ENCODE measurements at regions not wholly inside any gene's neighbourhood (a gene's known extent, or its start where the extent isn't known, plus 50 kb on each side); places are given as distances from the start of the nearest gene placed in this dataset.

DNA sequence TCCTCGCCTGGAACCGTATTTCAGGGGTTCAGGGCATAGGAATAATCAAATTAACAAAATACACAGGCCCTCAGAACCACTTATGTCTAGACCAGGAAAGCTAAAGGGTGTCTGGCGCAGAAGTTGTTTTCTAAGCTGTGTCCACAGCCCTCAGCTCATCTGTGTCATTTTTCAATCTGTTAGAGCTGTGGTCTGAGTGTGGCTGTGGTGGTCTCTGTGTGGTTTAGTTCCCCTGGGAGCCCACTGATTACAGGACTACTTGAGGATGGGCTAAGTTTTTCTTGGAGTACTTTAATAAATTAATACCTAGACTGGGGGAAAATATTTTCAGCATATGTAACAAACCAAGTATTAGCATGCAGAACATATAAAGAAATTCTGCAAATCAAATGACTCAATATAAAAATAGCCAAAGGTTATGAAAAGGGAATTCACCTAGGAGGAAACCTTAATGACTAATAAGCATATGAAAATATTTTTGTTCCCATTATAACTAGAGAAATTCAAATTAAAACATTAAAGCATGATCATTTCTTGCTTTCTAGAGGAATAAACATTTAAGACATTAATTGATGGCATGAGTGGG lies 186.3 kb downstream of the SATB1 start:
- DNase-seq (ENCODE audit: low spot score) (no peak), ATAC-seq (no peak)
- intact Hi-C loops (cut with DNase I), result no loop called here

DNA sequence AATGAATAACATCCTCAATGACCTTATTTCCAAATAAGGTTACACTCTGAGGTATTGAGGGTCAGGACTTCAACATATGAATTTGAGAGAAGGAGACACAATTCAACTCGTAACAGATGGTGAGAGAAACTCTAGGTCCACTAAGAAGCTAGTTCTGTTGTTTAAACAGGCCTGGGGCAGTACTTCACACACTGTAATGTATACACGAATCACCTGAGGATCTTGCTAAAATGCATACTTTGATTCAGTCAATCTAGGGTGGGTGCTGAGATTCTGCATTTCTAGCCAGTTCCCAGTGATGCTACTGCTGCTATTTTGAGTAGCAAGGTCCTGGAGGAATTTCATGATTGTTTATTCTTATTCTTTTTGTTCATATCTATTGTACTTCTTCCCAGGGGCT lies 186.8 kb downstream of the SATB1 start:
- DNase-seq (ENCODE audit: low spot score), result no peak
- ATAC-seq, result no peak
- intact Hi-C loops (cut with DNase I), result no loop called here

DNA sequence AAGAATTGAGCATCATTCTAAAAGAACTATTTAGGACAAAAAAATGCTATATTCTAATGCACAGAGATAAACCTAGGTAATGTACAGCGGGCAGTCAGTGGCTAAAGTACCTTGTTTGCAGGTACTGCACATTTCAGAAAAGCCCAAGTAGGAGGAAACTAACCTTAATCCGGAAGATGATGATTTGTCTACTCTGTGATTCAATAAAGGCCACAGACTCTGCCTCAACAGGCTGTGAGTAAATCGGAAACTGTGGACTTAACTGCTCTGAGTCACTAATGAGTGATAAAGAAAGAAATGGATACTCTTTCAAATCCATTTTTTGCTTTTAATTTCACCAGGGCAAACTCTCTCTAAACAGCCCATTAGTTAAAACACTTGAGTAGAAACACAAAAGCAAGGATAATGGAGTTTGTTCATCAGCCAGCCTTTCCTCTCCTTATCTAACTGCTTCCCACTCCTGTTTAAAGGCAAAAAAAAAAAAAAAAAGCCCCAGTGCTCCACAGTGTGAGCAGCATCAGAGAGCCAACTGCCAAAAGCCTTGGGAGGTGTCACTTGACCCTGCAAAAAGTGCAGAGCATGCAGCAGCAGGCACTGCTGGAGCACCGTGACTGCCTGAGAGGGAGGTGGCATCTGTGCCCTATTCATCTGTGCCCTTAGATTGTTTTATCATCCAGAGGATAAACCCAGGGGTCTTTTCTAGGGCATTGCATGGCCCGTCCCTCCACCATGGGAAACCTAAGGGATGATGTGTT lies 187.7 kb downstream of the SATB1 start:
- intact Hi-C loops (cut with DNase I), result no loop called here
- ATAC-seq (no peak), DNase-seq (ENCODE audit: low spot score) (no peak)

DNA sequence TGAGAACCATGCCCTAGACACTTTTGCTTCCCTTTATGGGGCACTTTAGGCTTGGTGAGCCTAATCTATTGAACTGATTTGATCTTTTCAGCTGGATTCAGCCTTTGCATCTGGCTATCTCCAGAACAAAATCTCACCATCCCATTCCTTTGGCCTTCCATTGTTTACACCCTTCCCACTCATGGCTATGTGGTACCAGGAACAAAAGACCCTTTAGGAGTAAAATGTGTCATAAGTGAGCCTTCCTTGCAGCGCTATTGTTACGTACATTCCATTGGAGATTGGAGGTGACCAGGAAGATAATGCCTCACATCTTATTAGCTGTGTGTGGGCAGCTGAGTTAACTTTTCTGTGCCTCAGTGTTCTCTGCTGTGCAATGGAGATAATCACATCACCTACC lies 188.4 kb downstream of the SATB1 start:
- DNase-seq (ENCODE audit: low spot score) (no peak), ATAC-seq (no peak)
- intact Hi-C loops (cut with DNase I), result no loop called here

DNA sequence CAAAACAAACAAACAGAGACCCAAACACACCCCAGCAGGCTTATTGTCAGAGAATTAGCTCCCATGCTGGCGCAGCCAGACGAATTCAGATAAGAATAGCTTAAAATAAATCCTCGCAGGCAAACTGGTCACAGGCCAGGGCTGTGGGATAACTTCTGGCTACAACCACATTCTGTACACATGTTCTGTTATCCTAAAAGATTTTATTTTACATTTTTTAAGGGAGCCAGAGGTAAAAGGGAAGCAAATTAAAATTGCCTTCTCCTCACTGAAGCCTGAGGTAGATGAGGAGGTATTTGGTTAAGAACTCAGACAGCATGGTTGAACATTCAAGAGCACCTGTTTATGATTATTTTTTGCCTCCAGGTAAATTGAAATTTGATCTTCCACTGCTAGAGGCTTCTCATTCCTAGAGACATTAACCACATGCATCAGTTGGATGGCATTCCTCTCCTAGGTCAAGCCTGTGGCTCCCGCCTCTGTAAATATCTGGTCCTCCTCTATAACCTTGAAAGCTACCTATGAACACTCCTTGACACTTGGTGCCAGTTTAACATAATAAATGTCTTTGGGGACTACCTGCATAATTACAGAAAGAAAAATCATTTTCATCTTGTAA lies 190.3 kb downstream of the SATB1 start:
- intact Hi-C loops (cut with DNase I), result no loop called here
- DNase-seq (ENCODE audit: low spot score) (no peak), ATAC-seq (no peak)

DNA sequence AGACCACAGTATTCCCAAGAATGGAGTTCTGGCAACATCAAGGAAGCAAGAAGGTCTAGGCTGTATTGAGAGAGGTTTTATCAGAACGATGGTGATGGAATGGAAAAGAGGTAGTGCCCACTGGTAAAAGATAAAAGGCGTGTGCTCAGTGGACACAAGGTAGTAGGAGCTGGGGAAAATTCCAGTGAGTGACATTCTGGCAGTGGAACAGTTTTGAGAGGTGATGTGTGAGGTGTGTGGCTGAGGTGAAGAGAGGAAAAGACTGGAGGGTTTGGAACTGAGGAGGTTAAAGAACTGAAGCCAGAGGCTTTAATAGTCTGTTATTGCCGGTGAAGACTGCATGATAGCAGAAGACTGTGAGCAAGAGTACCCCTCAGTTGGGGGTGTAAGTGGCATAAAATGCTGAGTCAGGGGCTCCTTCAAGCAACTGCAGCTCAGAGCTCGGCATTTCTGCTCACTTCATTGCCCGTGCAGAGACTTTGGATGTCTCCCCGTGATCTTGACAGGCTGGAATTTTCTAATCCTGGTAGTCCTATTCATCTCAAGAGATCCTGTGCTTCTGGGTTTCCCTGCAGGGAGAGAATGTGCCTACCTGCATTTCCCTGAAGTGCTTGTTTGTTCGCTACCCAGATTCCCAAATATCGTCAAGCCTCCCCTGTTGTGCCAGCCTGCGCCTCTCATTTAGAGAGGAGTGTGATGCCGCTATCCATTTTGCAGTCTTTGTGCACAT lies 191.0 kb downstream of the SATB1 start:
- DNase-seq (ENCODE audit: low spot score) (no peak), ATAC-seq (no peak)
- intact Hi-C loops (cut with DNase I), result no loop called here

DNA sequence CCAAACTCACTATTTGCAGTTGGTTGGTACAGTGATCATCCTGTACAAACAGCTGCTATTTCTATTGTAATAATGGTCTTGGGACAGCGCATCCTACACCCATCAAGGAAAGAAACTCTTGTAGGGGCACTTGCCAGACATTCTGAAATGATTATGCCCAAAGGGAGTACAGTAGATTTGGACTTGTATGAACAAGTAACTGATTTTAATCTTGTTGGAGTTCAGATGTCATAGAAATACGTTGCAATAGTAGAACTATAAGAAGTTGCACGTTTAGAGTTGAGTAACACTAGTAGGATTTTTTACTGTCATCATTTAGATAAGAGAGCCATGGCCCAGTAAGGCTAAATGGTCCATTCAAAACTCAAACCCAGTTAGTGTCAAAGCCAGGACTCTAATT lies 192.8 kb downstream of the SATB1 start:
- DNase-seq (ENCODE audit: low spot score) (no peak), ATAC-seq (no peak)
- intact Hi-C loops (cut with DNase I), result no loop called here

DNA sequence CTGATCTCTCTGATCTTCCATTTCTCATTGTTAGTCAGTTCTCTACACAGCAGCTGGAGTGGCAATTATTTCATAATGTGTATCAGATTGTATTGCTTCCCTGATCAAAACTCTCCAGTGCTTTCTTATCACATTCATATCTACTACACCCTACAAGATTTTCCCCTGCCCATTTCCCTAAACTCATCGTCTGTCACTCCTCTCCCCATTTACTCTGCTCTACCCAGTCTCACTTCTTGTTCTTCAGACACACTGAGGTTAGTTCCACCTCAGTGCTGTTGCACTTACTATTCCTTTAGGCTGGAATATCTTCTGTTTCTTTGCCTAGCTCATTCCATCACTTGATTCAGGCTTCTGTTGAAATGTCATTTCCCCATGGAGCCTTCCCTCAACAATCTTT lies 197.1 kb downstream of the SATB1 start:
- DNase-seq (ENCODE audit: low spot score), result no peak
- intact Hi-C loops (cut with DNase I), result no loop called here
- no peak for ATAC-seq

DNA sequence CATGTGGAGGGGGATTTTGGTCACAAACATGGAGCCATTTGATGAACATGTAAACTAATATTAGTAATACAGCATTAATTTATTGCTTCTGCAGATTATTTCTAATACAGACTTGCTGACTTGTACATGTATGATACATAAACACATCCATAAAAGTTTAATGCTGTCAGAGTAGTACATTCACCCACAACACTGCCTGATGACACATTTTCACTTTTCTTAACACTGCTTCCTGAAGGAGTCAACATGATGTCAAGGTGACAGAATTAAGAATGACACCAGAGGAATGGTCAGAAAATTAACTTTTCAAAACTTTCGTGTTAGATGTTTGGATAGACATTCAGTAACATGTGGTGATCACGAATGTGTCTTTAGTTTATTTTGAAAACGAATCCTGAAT lies 199.4 kb downstream of the SATB1 start:
- intact Hi-C loops (cut with DNase I), result no loop called here
- ATAC-seq, result no peak
- no peak for DNase-seq (ENCODE audit: low spot score)

DNA sequence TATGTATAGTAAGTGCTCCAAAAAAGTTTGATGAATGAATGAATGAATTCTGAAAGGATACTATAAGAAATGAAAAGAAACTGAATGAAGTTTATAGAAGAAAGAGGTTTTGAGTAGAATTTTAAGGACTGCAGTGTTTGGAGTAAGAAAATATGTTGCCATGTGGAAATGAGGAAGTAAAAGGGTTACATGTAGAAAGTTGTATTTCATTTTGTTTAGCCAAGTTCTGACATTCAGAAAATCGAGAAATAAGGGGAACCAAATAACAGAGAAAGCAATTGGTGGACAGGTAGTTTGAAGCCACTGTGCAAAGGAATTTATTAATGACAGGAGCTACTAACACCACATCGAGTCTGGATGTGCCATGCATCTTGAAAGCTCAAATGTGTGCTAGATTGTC lies 200.7 kb downstream of the SATB1 start:
- no peak for ATAC-seq
- no peak for DNase-seq (ENCODE audit: low spot score)
- intact Hi-C loops (cut with DNase I), result no loop called here

DNA sequence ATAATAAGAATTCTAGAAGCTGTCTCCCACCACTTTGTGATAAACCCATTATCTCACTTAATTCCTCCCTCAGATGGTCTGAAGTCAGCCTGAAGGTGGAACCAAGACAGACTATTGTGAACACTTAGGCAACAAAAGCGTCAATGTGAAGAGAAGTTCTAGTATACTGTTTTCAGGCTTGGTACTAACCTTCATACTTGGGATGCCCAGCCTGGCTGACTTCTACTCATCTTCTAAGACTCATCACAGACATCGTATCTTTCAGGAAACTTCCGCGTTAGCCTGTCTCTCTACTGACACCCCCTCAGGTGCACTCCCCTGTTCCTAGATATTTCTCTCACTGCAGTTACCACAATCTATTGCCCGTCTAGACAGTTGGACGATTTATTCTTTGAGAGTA lies 201.2 kb downstream of the SATB1 start:
- ATAC-seq (no peak), DNase-seq (ENCODE audit: low spot score) (no peak)
- intact Hi-C loops (cut with DNase I), result no loop called here

DNA sequence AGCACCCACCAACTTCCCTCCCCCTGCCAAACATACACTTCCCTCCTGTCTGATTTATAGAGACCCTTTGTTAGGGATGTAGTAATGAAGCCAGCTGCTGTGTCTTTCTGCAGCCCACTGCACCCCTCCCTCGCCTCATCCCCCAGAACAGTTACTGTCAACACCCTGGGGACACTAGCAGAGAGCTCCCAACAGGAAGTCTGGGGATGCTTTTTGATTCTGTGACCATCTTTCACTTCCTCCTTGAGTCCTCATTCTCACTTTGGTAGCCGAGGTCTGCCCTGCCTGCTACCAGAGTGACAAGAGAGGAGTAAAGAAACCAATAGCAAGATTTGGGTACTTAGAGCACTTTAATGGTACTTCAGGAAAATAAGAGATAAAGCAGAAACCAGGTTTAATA lies 201.6 kb downstream of the SATB1 start:
- DNase-seq (ENCODE audit: low spot score), result no peak
- ATAC-seq, result peak; percentile 30
- intact Hi-C loops (cut with DNase I), result no loop called here

DNA sequence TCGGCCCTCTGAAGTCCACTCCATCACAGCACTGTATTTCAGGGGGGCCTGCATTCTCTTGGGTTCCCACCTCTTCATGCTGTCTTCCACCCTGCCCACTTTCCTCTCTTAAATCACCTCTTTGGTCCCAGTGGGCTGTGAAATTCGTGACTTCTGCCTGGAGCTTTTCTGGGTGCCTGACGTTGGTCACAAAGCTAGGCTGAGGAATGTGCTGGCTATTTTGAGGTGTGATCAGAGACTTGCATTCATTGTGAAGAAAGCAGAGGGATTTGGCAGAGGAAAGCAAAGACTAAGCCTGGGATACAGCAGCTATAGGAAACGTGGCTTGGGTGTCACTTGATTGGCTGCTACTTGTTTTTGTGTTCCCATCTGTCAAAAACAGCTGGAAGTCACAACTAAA lies 202.5 kb downstream of the SATB1 start:
- ATAC-seq (no peak), DNase-seq (ENCODE audit: low spot score) (no peak)
- intact Hi-C loops (cut with DNase I), result no loop called here

DNA sequence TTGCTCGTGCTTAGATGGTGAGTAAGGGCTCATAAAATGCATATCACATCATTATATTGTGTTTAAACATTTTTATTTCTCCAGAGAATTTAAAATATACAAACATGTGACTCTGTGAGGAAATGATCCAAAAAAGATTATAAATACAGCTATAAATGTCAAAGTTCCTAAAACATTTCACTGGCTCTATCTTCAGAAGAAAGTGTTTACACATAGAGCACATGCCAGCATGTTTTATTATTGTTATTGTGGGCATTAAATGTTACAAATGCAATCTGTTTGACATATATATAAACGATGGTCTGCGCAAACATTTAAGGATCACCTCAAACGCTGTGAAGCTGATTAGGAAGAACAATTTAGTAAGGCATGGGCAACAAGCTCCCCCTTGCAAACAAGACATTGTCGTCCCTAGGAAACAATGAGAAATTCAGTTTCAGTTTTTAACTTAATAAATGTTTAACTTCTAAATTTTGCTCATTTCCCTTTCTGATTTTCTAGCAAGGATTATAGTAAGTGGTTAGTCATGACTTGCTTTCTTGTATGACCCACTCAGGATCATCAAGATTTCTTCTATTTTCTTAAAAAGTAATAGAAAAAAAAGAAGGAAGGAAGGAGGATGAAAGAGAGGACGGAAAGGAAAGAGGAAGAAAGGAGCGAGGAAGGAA lies 207.5 kb downstream of the SATB1 start:
- intact Hi-C loops (cut with DNase I), result no loop called here
- no peak for ATAC-seq
- no peak for DNase-seq (ENCODE audit: low spot score)

DNA sequence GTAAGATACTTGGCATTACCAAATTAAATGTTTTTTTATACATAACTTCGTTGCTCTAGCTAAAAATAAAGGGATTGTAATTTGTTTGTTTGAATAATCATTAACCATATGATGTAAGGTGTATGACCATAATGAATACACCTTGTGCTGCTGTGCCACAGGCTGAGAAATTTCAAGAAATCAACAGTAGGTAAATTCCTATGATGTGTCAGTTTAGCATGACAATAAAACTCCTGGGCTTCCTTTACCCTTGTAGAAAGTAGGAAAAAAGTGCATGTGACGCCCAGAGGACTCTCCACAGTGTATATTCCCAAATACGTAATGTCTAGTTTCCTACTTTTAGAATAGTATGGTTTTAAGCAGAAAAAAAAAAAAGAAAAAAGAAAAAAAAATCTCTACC lies 208.1 kb downstream of the SATB1 start:
- ATAC-seq (no peak), DNase-seq (ENCODE audit: low spot score) (no peak)
- intact Hi-C loops (cut with DNase I), result no loop called here

DNA sequence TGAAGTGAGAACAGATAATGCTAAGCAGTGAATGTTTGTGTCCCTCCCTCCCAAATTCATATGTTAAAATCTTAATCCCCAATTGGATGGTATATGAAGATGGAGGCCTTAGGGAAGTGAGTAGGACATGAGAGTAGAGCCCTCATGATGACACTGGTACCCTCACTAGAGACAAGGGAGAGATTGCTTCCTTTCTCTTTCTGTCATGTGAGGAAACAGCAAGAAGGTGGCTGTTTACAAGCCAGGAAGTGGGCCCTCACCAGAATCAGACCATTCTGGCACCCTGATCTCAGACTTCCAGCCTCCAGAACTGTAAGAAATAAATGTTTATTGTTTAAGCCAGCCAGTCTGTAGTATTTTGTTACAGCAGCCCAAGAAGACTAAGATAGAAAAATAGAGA lies 209.5 kb downstream of the SATB1 start:
- DNase-seq (ENCODE audit: low spot score) (no peak), ATAC-seq (no peak)
- intact Hi-C loops (cut with DNase I), result no loop called here

DNA sequence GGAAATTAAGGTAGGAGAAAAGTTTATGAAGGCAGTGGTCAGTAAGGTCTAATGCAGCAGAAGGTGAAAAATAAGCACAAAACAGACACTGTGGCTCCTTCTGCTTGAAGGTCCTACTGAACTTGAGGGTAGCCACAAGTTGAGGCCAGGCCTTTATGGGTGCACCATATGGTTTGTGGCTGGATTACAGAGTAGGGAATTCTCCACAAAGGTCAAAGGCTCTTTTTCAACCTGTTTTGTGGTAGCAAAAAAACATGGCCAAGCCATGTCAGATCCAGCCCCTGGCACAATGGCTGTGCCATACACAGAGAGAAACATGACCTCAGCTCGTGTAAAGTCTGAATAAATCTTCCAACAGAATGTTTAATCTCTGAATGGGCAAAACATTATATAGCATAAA lies 214.0 kb downstream of the SATB1 start:
- DNase-seq (ENCODE audit: low spot score), result no peak
- ATAC-seq, result no peak
- intact Hi-C loops (cut with DNase I), result no loop called here

DNA sequence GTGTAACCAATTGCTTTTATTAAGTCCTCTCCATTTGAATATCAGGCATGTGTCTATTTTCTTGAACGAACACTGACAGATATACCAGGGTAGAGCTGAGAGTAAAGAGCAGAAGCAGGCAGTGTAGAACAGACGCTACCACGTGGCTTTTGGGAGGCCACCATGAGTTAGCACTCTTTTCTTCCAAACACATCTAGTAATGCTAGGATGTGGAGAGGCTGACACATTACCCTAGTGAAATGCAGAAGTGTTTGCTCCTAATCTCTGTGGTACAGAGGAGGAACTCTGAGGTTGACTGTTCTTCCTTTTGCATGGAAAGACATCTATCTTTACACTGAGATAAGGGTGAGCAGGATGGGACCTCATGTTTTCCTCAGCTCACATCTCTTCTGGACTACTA lies 216.3 kb downstream of the SATB1 start:
- DNase-seq (ENCODE audit: low spot score) (no peak), ATAC-seq (peak; percentile 32)
- intact Hi-C loops (cut with DNase I), result no loop called here

DNA sequence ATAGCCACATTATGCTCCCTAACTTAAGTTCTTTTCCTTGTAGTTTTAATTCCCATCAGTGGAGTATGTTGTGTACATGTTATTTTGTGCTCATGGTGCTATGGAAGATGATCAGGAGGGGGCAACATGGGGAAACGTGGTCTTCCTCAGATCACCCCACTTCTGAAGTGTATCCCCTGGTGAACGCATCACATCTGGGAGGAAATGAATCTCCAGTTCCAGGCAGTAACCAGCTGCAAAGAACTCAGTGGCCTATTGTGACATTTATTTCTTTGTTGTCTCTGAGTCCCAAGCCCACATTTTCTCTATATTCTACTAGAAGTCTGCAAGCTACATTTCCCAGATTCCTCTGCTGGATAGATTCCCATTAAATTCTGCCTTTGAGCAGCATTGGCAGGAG lies 217.0 kb downstream of the SATB1 start:
- DNase-seq (ENCODE audit: low spot score) (no peak), ATAC-seq (no peak)
- intact Hi-C loops (cut with DNase I), result no loop called here

DNA sequence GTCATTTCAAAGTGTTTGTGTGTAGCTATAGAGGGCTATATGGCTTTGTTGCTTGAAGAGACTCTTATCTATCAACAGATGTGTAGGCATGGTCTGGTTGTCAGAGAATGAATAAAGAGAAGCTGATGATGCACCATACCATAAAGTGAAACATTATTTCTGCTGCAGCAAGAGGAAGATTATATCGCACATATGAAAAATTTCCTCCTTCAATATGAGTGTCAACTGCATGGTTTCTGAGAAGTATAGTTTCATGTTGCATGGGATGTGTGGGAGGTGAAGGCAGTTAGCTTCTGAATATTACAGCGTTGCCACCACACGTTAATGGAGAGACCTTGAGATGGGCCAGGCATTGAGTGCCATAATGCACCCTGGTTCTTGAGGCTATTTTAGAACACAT lies 217.9 kb downstream of the SATB1 start:
- intact Hi-C loops (cut with DNase I), result no loop called here
- no peak for DNase-seq (ENCODE audit: low spot score)

More for the DNA sequence above, 217.9 kb downstream of the SATB1 start:
- ATAC-seq, result no peak

Data from sciatic nerve (tissue), 2 donors.